AG04450 (cell line): ENCODE measurements at regions not wholly inside any gene's neighbourhood (a gene's known extent, or its start where the extent isn't known, plus 50 kb on each side); places are given as distances from the start of the nearest gene placed in this dataset.

Experiments used
- CTCF ChIA-PET: fragments of 300-600, 350-600 bp; formaldehyde crosslinking; extraction: SDS; loops from one replicate; lab custom pipeline; 2022; ENCODE audit warnings: antibody characterized with exemption, inconsistent platforms; lab: Charles Lee
- POLR2A ChIA-PET: fragments of 350-600 bp; formaldehyde crosslinking; extraction: SDS; loops from one replicate; lab custom pipeline; 2021; ENCODE audit warnings: antibody characterized with exemption, inconsistent platforms; lab: Yijun Ruan, JAX
- DNase-seq: peaks from one replicate; pipeline ENCODE4 v3.0.0-alpha.2; 2011; ENCODE audit warnings: low read depth, low spot score
- H3K27ac ChIP-seq: one replicate; pipeline ENCODE4 v1.5.1; 2012; ENCODE audit warnings: low read depth, low read length, control low read depth
- H3K27me3 ChIP-seq: one replicate; pipeline ENCODE4 v1.6.0; 2012; ENCODE audit warnings: low read length; ENCODE audit not compliant: control insufficient read depth, insufficient read depth
- H3K4me3 ChIP-seq: 2 replicates; pipeline ENCODE4 v1.5.1; 2011; ENCODE audit warnings: mild to moderate bottlenecking, low read depth, low read length, control low read depth
- H3K9me3 ChIP-seq: 2 replicates; pipeline ENCODE4 v1.5.1; 2012; ENCODE audit warnings: low read length; ENCODE audit not compliant: control insufficient read depth, insufficient read depth
- CTCF ChIP-seq: IDR thresholded peaks from 2 replicates; pipeline ENCODE4 v1.5.1; 2011; ENCODE audit warnings: low read depth, low read length, control low read depth, inconsistent platforms

GRCh38 chr9:80789831-80790230 is 899.5 kb downstream of the TLE1 start:
- Histone ChIP-seq H3K9me3 (no peaks in the 10 kb centered on the region; the same call in 1 of the 2 replicates), H3K4me3 (no peak overlapping the region), H3K27ac (no peak overlapping the region), H3K27me3 (no peaks in the 10 kb centered on the region)
- POLR2A ChIA-PET = no interaction called here
- CTCF ChIA-PET = no interaction called here
- TF ChIP-seq CTCF = no peak
- no peak for DNase-seq

GRCh38 chr9:80787636-80788035 is 901.7 kb downstream of the TLE1 start:
- no peak for DNase-seq
- H3K27ac ChIP-seq = no peak overlapping the region
- H3K9me3 ChIP-seq = no peaks in the 10 kb centered on the region; the same call in 1 of the 2 replicates
- no peaks in the 10 kb centered on the region for H3K27me3 ChIP-seq
- ChIA-PET POLR2A (no interaction called here), CTCF (no interaction called here)
- no peak overlapping the region for H3K4me3 ChIP-seq
- TF ChIP-seq CTCF = no peak

GRCh38 chr9:80784647-80785046 is 904.7 kb downstream of the TLE1 start:
- Histone ChIP-seq H3K27me3 (no peaks in the 10 kb centered on the region), H3K9me3 (no peaks in the 10 kb centered on the region; the same call in 1 of the 2 replicates), H3K27ac (no peak overlapping the region), H3K4me3 (no peak overlapping the region)
- ChIA-PET CTCF (no interaction called here), POLR2A (no interaction called here)
- no peak for DNase-seq
- no peak for TF ChIP-seq CTCF

GRCh38 chr9:80775971-80776370 is 913.4 kb downstream of the TLE1 start:
- H3K4me3 ChIP-seq = no peak overlapping the region
- DNase-seq = no peak
- H3K27ac ChIP-seq = no peak overlapping the region
- CTCF ChIA-PET = no interaction called here
- no peak for TF ChIP-seq CTCF
- POLR2A ChIA-PET = no interaction called here
- no peaks in the 10 kb centered on the region for H3K9me3 ChIP-seq
- no peaks in the 10 kb centered on the region for H3K27me3 ChIP-seq

GRCh38 chr9:80775530-80775929 is 913.8 kb downstream of the TLE1 start:
- Histone ChIP-seq H3K9me3 (no peaks in the 10 kb centered on the region), H3K27me3 (no peaks in the 10 kb centered on the region), H3K27ac (no peak overlapping the region), H3K4me3 (no peak overlapping the region)
- DNase-seq = no peak
- no peak for TF ChIP-seq CTCF
- CTCF ChIA-PET = no interaction called here
- POLR2A ChIA-PET = no interaction called here
